ENCODE measurements at regions not wholly inside any gene's neighbourhood (a gene's known extent, or its start where the extent isn't known, plus 50 kb on each side); places are given as distances from the start of the nearest gene placed in this dataset.
"Not testable (repeated sequence)": the region's sequence is repeated elsewhere in the genome, so short reads cannot be mapped to it uniquely, and the experiment has no call there.

GRCh38 chr10:20608503-20608902 is 288.6 kb downstream of the NEBL start:
- Mint-ChIP-seq H3K36me3 (no peaks in the 10 kb centered on the region), H3K27ac (no peak overlapping the region)

GRCh38 chr10:20606985-20607384 is 290.1 kb downstream of the NEBL start:
- no peak overlapping the region for H3K4me3 Mint-ChIP-seq

More at GRCh38 chr10:20608503-20608902, 288.6 kb downstream of the NEBL start:
- Mint-ChIP-seq H3K4me3 (no peak overlapping the region), H3K27me3 (no peaks in the 10 kb centered on the region), H3K4me1 (no peaks in the 10 kb centered on the region), H3K9me3 (no peaks in the 10 kb centered on the region)
- no peak for ATAC-seq

GRCh38 chr10:20601941-20602461 is 295.1 kb downstream of the NEBL start:
- peaks cover 6% of the 10 kb centered on the region for H3K9me3 Mint-ChIP-seq
- H3K36me3 Mint-ChIP-seq = no peaks in the 10 kb centered on the region
- H3K27ac Mint-ChIP-seq = no peak overlapping the region
- no peaks in the 10 kb centered on the region for H3K4me1 Mint-ChIP-seq
- H3K27me3 Mint-ChIP-seq = no peaks in the 10 kb centered on the region
- H3K4me3 Mint-ChIP-seq = no peak overlapping the region
- ATAC-seq = no peak

More at GRCh38 chr10:20606985-20607384, 290.1 kb downstream of the NEBL start:
- H3K4me1 Mint-ChIP-seq = no peaks in the 10 kb centered on the region
- H3K9me3 Mint-ChIP-seq = peaks cover 3% of the 10 kb centered on the region
- no peaks in the 10 kb centered on the region for H3K36me3 Mint-ChIP-seq
- no peak overlapping the region for H3K27ac Mint-ChIP-seq
- no peak for ATAC-seq
- H3K27me3 Mint-ChIP-seq = no peaks in the 10 kb centered on the region

- no peaks in the 10 kb centered on the region for H3K27me3 Mint-ChIP-seq
- no peaks in the 10 kb centered on the region for H3K36me3 Mint-ChIP-seq
- peaks cover 6% of the 10 kb centered on the region for H3K9me3 Mint-ChIP-seq
- H3K4me1 Mint-ChIP-seq = no peaks in the 10 kb centered on the region
- no peak overlapping the region for H3K4me3 Mint-ChIP-seq
- H3K27ac Mint-ChIP-seq = no peak overlapping the region
- ATAC-seq = no peak
Measured at GRCh38 chr10:20598590-20598989, 298.5 kb downstream of the NEBL start.

GRCh38 chr10:20596911-20597310 is 300.2 kb downstream of the NEBL start:
- no peaks in the 10 kb centered on the region for H3K4me1 Mint-ChIP-seq
- no peak overlapping the region for H3K4me3 Mint-ChIP-seq
- peaks cover 3% of the 10 kb centered on the region for H3K9me3 Mint-ChIP-seq
- no peaks in the 10 kb centered on the region for H3K27me3 Mint-ChIP-seq
- no peak for ATAC-seq
- H3K27ac Mint-ChIP-seq = no peak overlapping the region
- no peaks in the 10 kb centered on the region for H3K36me3 Mint-ChIP-seq

GRCh38 chr10:20596065-20596755 is 300.9 kb downstream of the NEBL start:
- H3K36me3 Mint-ChIP-seq = no peaks in the 10 kb centered on the region
- H3K9me3 Mint-ChIP-seq = peaks cover 8% of the 10 kb centered on the region
- H3K4me1 Mint-ChIP-seq = no peaks in the 10 kb centered on the region
- H3K27ac Mint-ChIP-seq = no peak overlapping the region
- no peaks in the 10 kb centered on the region for H3K27me3 Mint-ChIP-seq
- no peak for ATAC-seq
- H3K4me3 Mint-ChIP-seq = no peak overlapping the region

- ATAC-seq = no peak
- H3K4me1 Mint-ChIP-seq = no peaks in the 10 kb centered on the region
- peaks cover 8% of the 10 kb centered on the region for H3K9me3 Mint-ChIP-seq
- H3K4me3 Mint-ChIP-seq = no peak overlapping the region
- H3K36me3 Mint-ChIP-seq = no peaks in the 10 kb centered on the region
- no peak overlapping the region for H3K27ac Mint-ChIP-seq
- H3K27me3 Mint-ChIP-seq = no peaks in the 10 kb centered on the region
Measured at GRCh38 chr10:20593649-20594048, 303.5 kb downstream of the NEBL start.

- no peaks in the 10 kb centered on the region for H3K27me3 Mint-ChIP-seq
- ATAC-seq = no peak
- no peak overlapping the region for H3K27ac Mint-ChIP-seq
- no peaks in the 10 kb centered on the region for H3K36me3 Mint-ChIP-seq
- peaks cover 15% of the 10 kb centered on the region for H3K9me3 Mint-ChIP-seq
- H3K4me1 Mint-ChIP-seq = no peaks in the 10 kb centered on the region
- H3K4me3 Mint-ChIP-seq = no peak overlapping the region
Measured at GRCh38 chr10:20582041-20582440, 315.1 kb downstream of the NEBL start.

- ATAC-seq = no peak
- H3K4me1 Mint-ChIP-seq = no peaks in the 10 kb centered on the region
- no peaks in the 10 kb centered on the region for H3K27me3 Mint-ChIP-seq
- H3K27ac Mint-ChIP-seq = no peak overlapping the region
- no peak overlapping the region for H3K4me3 Mint-ChIP-seq
- no peaks in the 10 kb centered on the region for H3K36me3 Mint-ChIP-seq
- H3K9me3 Mint-ChIP-seq = no peaks in the 10 kb centered on the region
Measured at GRCh38 chr10:20573924-20574323, 323.2 kb downstream of the NEBL start.

GRCh38 chr10:20555990-20556389 is 341.1 kb downstream of the NEBL start:
- H3K36me3 Mint-ChIP-seq, ATAC-seq, H3K27me3 Mint-ChIP-seq, H3K4me3 Mint-ChIP-seq, H3K27ac Mint-ChIP-seq, H3K4me1 Mint-ChIP-seq, H3K9me3 Mint-ChIP-seq: not testable (repeated sequence)

GRCh38 chr10:20552382-20552781 is 344.7 kb downstream of the NEBL start:
- ATAC-seq = no peak
- H3K9me3 Mint-ChIP-seq = no peaks in the 10 kb centered on the region
- H3K27me3 Mint-ChIP-seq = no peaks in the 10 kb centered on the region
- no peaks in the 10 kb centered on the region for H3K36me3 Mint-ChIP-seq
- H3K27ac Mint-ChIP-seq = no peak overlapping the region
- H3K4me1 Mint-ChIP-seq = no peaks in the 10 kb centered on the region
- no peak overlapping the region for H3K4me3 Mint-ChIP-seq

GRCh38 chr10:20551761-20552160 is 345.4 kb downstream of the NEBL start:
- no peak overlapping the region for H3K4me3 Mint-ChIP-seq
- no peaks in the 10 kb centered on the region for H3K27me3 Mint-ChIP-seq
- no peak overlapping the region for H3K27ac Mint-ChIP-seq
- ATAC-seq = no peak
- H3K36me3 Mint-ChIP-seq = no peaks in the 10 kb centered on the region
- H3K9me3 Mint-ChIP-seq = no peaks in the 10 kb centered on the region
- H3K4me1 Mint-ChIP-seq = no peaks in the 10 kb centered on the region

GRCh38 chr10:20535897-20536881 is 360.9 kb downstream of the NEBL start:
- Mint-ChIP-seq H3K4me1 (no peaks in the 10 kb centered on the region), H3K27ac (no peak overlapping the region), H3K27me3 (no peaks in the 10 kb centered on the region), H3K4me3 (no peak overlapping the region), H3K9me3 (peaks cover 4% of the 10 kb centered on the region), H3K36me3 (no peaks in the 10 kb centered on the region)
- ATAC-seq = no peak

- H3K36me3 Mint-ChIP-seq, ATAC-seq, H3K27me3 Mint-ChIP-seq, H3K27ac Mint-ChIP-seq, H3K4me3 Mint-ChIP-seq, H3K4me1 Mint-ChIP-seq: not testable (repeated sequence)
- H3K9me3 Mint-ChIP-seq = peaks cover 16% of the 10 kb centered on the region
Measured at GRCh38 chr10:20531241-20531883, 365.7 kb downstream of the NEBL start.

GRCh38 chr10:20521186-20521585 is 375.9 kb downstream of the NEBL start:
- no peaks in the 10 kb centered on the region for H3K27me3 Mint-ChIP-seq
- no peak overlapping the region for H3K4me3 Mint-ChIP-seq
- H3K27ac Mint-ChIP-seq = no peak overlapping the region
- no peak for ATAC-seq
- no peaks in the 10 kb centered on the region for H3K4me1 Mint-ChIP-seq
- no peaks in the 10 kb centered on the region for H3K36me3 Mint-ChIP-seq
- H3K9me3 Mint-ChIP-seq = peaks cover 5% of the 10 kb centered on the region

Data from stimulated activated memory B cell treated with anti-CD40 and anti-IgM and Interleukin-4, amounts not matched to agents 10 μg/mL and 1 μg/mL and 100 μg/mL, for 72 hours (primary cell).